B cell (primary cell): ENCODE measurements at regions not wholly inside any gene's neighbourhood (a gene's known extent, or its start where the extent isn't known, plus 50 kb on each side); places are given as distances from the start of the nearest gene placed in this dataset.

Experiments used
- EZH2 ChIP-seq: IDR thresholded peaks from 2 replicates; pipeline ENCODE4 v1.6.1; 2012; ENCODE audit warnings: borderline replicate concordance, low read depth, mild to moderate bottlenecking, moderate library complexity, low read length; ENCODE audit not compliant: insufficient read depth, poor library complexity, severe bottlenecking
- TF ChIP-seq, protein P1 (sequence below): fragments of 200-600 bp; IDR thresholded peaks from one replicate; pipeline ENCODE4 v1.8.0; 2022; ENCODE audit warnings: antibody characterized with exemption, mild to moderate bottlenecking

DNA sequence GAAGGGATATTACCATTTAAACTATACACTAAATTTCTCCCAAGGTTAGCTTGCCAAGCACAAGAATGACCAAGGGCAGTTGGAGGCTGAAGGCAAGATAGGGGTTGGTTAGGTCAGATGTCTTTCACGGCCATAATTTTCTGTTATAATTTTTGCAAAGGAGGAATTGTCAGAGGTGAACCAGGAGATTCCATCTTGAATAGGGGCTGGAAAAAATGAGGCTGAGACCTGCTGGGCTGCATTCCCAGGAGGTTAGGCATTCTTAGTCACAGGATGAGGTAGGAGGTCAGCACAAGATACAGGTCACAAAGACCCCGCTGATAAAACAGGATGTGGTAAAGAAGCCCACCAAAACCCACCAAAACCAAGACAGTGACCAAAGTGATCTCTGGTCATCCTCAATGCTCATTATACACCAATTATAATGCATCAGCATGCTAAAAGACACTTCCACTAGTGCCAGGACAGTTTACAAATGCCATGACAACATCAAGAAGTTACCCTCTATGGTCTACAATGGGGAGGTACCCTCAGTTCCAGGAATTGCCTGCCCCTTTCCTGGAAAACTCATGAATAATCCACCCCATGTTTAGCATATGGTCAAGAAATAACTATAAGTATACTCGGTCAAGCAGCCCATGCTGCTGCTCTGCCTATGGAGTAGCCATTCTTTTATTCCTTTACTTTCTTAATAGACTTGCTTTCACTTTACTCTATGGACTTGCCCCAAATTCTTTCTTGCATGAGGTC, 371.8 kb upstream of the SULF2 start:
- TF ChIP-seq, protein P1, sequence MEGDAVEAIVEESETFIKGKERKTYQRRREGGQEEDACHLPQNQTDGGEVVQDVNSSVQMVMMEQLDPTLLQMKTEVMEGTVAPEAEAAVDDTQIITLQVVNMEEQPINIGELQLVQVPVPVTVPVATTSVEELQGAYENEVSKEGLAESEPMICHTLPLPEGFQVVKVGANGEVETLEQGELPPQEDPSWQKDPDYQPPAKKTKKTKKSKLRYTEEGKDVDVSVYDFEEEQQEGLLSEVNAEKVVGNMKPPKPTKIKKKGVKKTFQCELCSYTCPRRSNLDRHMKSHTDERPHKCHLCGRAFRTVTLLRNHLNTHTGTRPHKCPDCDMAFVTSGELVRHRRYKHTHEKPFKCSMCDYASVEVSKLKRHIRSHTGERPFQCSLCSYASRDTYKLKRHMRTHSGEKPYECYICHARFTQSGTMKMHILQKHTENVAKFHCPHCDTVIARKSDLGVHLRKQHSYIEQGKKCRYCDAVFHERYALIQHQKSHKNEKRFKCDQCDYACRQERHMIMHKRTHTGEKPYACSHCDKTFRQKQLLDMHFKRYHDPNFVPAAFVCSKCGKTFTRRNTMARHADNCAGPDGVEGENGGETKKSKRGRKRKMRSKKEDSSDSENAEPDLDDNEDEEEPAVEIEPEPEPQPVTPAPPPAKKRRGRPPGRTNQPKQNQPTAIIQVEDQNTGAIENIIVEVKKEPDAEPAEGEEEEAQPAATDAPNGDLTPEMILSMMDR, result no peak
- TF ChIP-seq EZH2, result no peak
